OCI-LY1 (cell line): ENCODE measurements at regions not wholly inside any gene's neighbourhood (a gene's known extent, or its start where the extent isn't known, plus 50 kb on each side); places are given as distances from the start of the nearest gene placed in this dataset.

Source experiments
- CTCF ChIP-seq: fragments of 200-600 bp; sonication (generic), shearing (Covaris generic); IDR thresholded peaks from 2 replicates; pipeline ENCODE4 v1.5.1; 2017; ENCODE audit warnings: mild to moderate bottlenecking, antibody characterized with exemption, low read length, moderate library complexity, mixed read lengths
- EZH2 ChIP-seq: fragments of 200-600 bp; sonication (generic), shearing (Covaris generic); IDR thresholded peaks from 2 replicates; pipeline ENCODE4 v1.8.0; 2017; ENCODE audit warnings: borderline replicate concordance, mixed run types, mild to moderate bottlenecking, antibody characterized with exemption, low read length, moderate library complexity, mixed read lengths

GRCh38 chr7:3242398-3242972 lies 58.6 kb upstream of the SDK1 start:
- TF ChIP-seq CTCF, result no peak
- TF ChIP-seq EZH2, result no peak
